HFFc6 (cell line): ENCODE measurements at regions not wholly inside any gene's neighbourhood (a gene's known extent, or its start where the extent isn't known, plus 50 kb on each side); places are given as distances from the start of the nearest gene placed in this dataset.

Experiments
- DNase-seq: peaks from one replicate; pipeline ENCODE4 v3.0.0-alpha.2; 2018
- H3K27ac Mint-ChIP-seq: 2 replicates; pipeline ENCODE4 v1.8.0; 2020; ENCODE audit warnings: mild to moderate bottlenecking, mixed read lengths
- H3K27me3 Mint-ChIP-seq: 2 replicates; pipeline ENCODE4 v1.8.0; 2021; ENCODE audit warnings: mild to moderate bottlenecking, moderate library complexity, mixed read lengths; ENCODE audit not compliant: insufficient read depth
- H3K36me3 Mint-ChIP-seq: 2 replicates; pipeline ENCODE4 v1.8.0; 2021; ENCODE audit warnings: low read depth, mixed read lengths
- H3K4me1 Mint-ChIP-seq: 2 replicates; pipeline ENCODE4 v1.8.0; 2020; ENCODE audit warnings: low read depth, mixed read lengths
- H3K4me3 Mint-ChIP-seq: 2 replicates; pipeline ENCODE4 v1.8.0; 2020; ENCODE audit warnings: mild to moderate bottlenecking, moderate library complexity, mixed read lengths
- H3K9me3 Mint-ChIP-seq: 2 replicates; pipeline ENCODE4 v1.8.0; 2020; ENCODE audit warnings: mild to moderate bottlenecking, mixed read lengths
- TF ChIP-seq, protein P1 (sequence below): fragments of 200-600 bp; sonication (generic); IDR thresholded peaks from 2 replicates; pipeline ENCODE4 v1.5.0; 2021; ENCODE audit warnings: antibody characterized with exemption, mild to moderate bottlenecking

DNA sequence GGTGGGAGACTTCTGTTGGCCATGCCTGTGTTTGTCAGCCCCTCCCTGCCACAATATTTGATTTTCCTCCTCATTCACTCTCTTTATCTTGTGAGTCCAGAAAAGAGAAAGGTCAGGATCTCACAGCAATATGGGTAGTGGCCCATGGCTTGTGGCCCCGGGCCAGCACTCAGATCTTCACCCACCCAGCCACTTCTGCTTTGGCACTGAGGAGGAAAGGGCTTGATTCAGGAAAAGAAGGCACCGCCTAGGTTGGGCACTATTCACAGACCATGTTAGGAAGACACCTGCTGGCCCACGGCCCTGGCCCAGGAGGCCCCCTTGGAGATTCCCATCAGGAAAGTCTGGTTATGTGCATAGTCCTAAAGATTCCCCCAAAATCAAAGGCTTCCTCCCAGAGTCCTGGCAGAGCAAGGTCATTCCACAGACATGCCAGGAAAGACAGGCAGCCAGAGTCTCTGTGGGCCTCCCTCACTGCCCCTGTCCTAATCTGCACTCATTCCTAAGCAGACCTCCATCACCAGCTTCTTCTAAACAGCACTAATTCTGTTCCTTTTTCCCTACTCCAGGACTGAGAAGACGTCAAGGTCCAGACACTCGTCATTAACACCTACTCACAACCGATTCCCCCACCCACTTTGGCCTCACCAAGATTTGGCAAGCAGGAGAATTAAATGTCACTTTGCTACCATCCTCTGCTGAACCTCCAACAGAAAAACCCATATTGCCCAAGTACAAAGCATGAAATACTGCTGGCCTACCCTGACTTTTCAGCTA lies 179.3 kb downstream of the DEPDC1B start:
- Mint-ChIP-seq H3K36me3 (no peaks in the 10 kb centered on the region), H3K27ac (no peak overlapping the region), H3K4me3 (no peak overlapping the region), H3K9me3 (no peaks in the 10 kb centered on the region), H3K27me3 (peaks cover 4% of the 10 kb centered on the region; the same call in 1 of the 2 replicates), H3K4me1 (no peaks in the 10 kb centered on the region)
- TF ChIP-seq, protein P1, sequence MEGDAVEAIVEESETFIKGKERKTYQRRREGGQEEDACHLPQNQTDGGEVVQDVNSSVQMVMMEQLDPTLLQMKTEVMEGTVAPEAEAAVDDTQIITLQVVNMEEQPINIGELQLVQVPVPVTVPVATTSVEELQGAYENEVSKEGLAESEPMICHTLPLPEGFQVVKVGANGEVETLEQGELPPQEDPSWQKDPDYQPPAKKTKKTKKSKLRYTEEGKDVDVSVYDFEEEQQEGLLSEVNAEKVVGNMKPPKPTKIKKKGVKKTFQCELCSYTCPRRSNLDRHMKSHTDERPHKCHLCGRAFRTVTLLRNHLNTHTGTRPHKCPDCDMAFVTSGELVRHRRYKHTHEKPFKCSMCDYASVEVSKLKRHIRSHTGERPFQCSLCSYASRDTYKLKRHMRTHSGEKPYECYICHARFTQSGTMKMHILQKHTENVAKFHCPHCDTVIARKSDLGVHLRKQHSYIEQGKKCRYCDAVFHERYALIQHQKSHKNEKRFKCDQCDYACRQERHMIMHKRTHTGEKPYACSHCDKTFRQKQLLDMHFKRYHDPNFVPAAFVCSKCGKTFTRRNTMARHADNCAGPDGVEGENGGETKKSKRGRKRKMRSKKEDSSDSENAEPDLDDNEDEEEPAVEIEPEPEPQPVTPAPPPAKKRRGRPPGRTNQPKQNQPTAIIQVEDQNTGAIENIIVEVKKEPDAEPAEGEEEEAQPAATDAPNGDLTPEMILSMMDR = no peak
- no peak for DNase-seq

DNA sequence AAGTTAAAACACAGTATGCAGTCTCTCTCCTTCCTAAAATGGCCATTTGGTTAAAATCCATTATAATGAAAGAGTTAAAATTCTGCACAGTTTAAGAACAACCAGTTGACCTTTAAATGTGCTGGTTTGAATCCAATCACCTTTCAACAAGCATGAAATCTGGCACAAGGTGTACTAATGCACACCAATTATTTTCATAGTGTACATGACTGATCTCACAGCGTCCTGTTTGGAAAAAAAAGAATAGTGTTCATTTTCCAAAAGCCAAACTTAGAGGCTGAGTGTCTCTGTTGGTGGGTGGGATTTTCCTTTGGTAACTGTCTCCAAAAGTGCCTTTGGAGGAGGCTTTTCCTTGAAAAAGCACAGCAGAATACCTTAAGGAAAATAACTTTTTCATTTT lies 180.6 kb downstream of the DEPDC1B start:
- Mint-ChIP-seq H3K27ac (no peak overlapping the region), H3K27me3 (peaks cover 4% of the 10 kb centered on the region; the same call in 1 of the 2 replicates), H3K4me1 (no peaks in the 10 kb centered on the region), H3K9me3 (no peaks in the 10 kb centered on the region), H3K36me3 (no peaks in the 10 kb centered on the region), H3K4me3 (no peak overlapping the region)
- TF ChIP-seq, protein P1 = no peak
- no peak for DNase-seq

DNA sequence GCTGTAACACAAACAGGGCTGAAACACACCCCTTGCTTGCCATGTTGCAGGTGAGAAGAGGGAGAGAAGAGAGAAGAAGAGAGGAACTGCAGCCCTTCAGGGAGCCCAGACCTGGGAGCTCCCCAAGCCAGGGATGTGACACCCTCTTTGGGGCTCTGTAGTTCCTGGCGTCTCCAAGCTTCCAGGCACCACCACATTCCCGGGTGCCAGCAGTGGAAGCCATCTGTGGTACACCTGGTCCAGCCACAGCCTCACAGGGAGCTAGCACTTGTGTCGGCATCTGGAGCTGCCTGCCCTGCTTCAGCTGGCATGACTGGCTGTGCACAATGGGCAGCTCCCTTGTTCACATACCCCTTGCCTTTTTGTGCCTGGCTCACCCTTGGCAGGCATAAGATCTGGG lies 182.1 kb downstream of the DEPDC1B start:
- Mint-ChIP-seq H3K4me1 (no peaks in the 10 kb centered on the region), H3K36me3 (no peaks in the 10 kb centered on the region)
- TF ChIP-seq, protein P1 = no peak

DNA sequence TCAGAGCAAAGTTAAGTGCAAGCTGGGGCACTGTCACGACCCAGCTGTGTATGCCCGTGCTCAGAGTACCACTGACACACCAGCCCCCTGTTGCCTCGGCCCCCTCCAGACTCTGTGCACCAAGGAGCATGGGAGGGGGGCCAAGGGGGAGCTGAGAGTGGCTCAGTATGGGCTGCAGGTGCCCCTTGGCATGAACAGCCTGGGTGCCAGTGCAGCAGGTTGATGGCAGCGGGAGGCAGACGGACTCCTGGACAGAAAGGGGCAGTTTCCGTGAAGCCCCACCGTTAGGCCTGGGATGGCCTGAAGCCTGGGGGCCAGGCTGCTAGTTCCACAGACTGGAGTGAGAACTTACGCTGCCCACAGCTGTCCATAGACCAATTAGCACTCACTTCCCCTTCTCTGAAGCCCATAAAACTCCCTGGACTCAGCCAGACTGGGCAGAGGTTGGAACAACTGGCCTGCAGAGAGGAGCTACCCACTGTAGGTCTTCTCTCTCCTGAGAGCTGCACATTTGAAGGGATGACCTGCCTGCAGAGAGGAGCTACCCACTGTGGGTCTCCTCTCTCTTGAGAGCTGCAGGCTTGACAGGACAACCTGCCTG lies 182.8 kb downstream of the DEPDC1B start:
- peaks cover 4% of the 10 kb centered on the region; the same call in 1 of the 2 replicates for H3K27me3 Mint-ChIP-seq
- DNase-seq = no peak
- H3K36me3 Mint-ChIP-seq = no peaks in the 10 kb centered on the region
- H3K4me1 Mint-ChIP-seq = no peaks in the 10 kb centered on the region
- H3K9me3 Mint-ChIP-seq = no peaks in the 10 kb centered on the region
- H3K27ac Mint-ChIP-seq = no peak overlapping the region
- no peak overlapping the region for H3K4me3 Mint-ChIP-seq
- TF ChIP-seq, protein P1 = no peak

More for the DNA sequence above, 182.1 kb downstream of the DEPDC1B start:
- no peak for DNase-seq
- Mint-ChIP-seq H3K9me3 (no peaks in the 10 kb centered on the region), H3K4me3 (no peak overlapping the region), H3K27me3 (peaks cover 4% of the 10 kb centered on the region; the same call in 1 of the 2 replicates), H3K27ac (no peak overlapping the region)

DNA sequence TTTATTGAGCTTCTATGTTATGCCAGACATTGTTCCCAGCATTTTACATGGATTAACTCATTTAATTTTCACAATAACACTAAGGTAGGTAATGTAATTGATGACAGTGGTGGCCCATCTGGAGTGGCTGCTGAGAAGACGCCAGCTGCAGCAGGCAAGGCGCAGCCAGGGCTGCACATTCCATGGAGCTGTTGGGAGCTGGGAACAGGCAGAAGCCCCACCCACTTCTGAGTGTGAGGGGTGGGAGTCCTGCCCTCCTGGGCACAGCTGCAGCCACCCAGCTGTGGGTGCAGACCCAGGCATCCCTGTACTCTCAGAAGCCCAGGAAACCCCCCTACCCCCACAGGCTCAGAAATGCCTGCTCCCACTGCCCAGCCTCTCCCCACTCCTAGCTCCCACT lies 183.3 kb downstream of the DEPDC1B start:
- TF ChIP-seq, protein P1 = no peak
- no peak for DNase-seq
- H3K27me3 Mint-ChIP-seq = peaks cover 4% of the 10 kb centered on the region; the same call in 1 of the 2 replicates
- H3K4me1 Mint-ChIP-seq = no peaks in the 10 kb centered on the region
- H3K9me3 Mint-ChIP-seq = no peaks in the 10 kb centered on the region
- H3K36me3 Mint-ChIP-seq = no peaks in the 10 kb centered on the region
- no peak overlapping the region for H3K4me3 Mint-ChIP-seq
- H3K27ac Mint-ChIP-seq = no peak overlapping the region
